Gastrocnemius medialis (tissue), 4 donors: ENCODE measurements at regions not wholly inside any gene's neighbourhood (a gene's known extent, or its start where the extent isn't known, plus 50 kb on each side); places are given as distances from the start of the nearest gene placed in this dataset.

Experiments used
- ATAC-seq, 2 donors: fragments of 150-250 bp; one replicate each; pipeline ENCODE4 v1.9.1; 2016
- DNase-seq, 2 donors: peaks; one replicate each; pipeline ENCODE4 v3.0.0-alpha.2; 2019
- H3K27ac ChIP-seq, 4 donors: fragments of 200-600 bp; sonication (generic); 1 replicate in 1 of 4; 2 replicates in 3 of 4; pipeline ENCODE4 v1.5.1; 2016 to 2018; ENCODE audit warnings: mild to moderate bottlenecking in 2 of 4, moderate library complexity in 1 of 4
- H3K27me3 ChIP-seq, 3 donors: fragments of 200-600 bp; sonication (generic) in 2 of 3; 1 replicate in 1 of 3; 2 replicates in 2 of 3; pipeline versions ENCODE4 v1.5.1 to v1.6.0; 2016 to 2019; ENCODE audit warnings: mild to moderate bottlenecking in 1 of 3, moderate library complexity in 1 of 3
- H3K36me3 ChIP-seq, 2 donors: fragments of 200-600 bp; sonication (generic) in 1 of 2; one replicate each; pipeline ENCODE4 v1.5.1; 2017 to 2018
- H3K4me1 ChIP-seq, 2 donors: fragments of 200-600 bp; sonication (generic) in 1 of 2; one replicate each; pipeline ENCODE4 v1.5.1; 2016 to 2017; ENCODE audit warnings: mild to moderate bottlenecking in 2 of 2
- H3K4me3 ChIP-seq, 4 donors: fragments of 200-600 bp; sonication (generic) in 3 of 4; 1 replicate in 1 of 4; 2 replicates in 3 of 4; pipeline ENCODE4 v1.5.1; 2016 to 2019; ENCODE audit warnings: mild to moderate bottlenecking in 2 of 4
- H3K9me3 ChIP-seq, 3 donors: fragments of 200-600 bp; sonication (generic) in 2 of 3; 1 replicate in 1 of 3; 2 replicates in 2 of 3; pipeline ENCODE4 v1.5.1; 2016 to 2019
- CTCF ChIP-seq, 5 experiments: fragments of 450-650 bp in 3 of 5; fragments of 200-600 bp in 2 of 5; sonication (generic) in 2 of 5; IDR thresholded peaks in 4 of 5; conservative IDR thresholded peaks in 1 of 5; 1 replicate in 4 of 5; 2 replicates in 1 of 5; pipeline ENCODE4 v1.5.1; 2016 to 2019; ENCODE audit warnings: antibody characterized with exemption in 5 of 5, mild to moderate bottlenecking in 3 of 5, moderate library complexity in 3 of 5
- POLR2A ChIP-seq, 2 donors: fragments of 450-650 bp; IDR thresholded peaks; one replicate each; pipeline ENCODE4 v1.6.1; 2017; ENCODE audit warnings: antibody characterized with exemption in 2 of 2, mild to moderate bottlenecking in 2 of 2, moderate library complexity in 2 of 2
- in situ Hi-C, 4 donors: fragments of 200-750 bp; cut with MboI; loops; one replicate each; pipeline versions ENCODE4 v1.15.0 to v1.8.0; 2017; ENCODE audit warnings: low sequenced_read_pairs in 4 of 4
- intact Hi-C: fragments of 100-400 bp; cut with DNase I; formaldehyde crosslinking; loops from one replicate; pipeline ENCODE4 v1.15.1; 2023; ENCODE audit warnings: low total_unique reads

DNA sequence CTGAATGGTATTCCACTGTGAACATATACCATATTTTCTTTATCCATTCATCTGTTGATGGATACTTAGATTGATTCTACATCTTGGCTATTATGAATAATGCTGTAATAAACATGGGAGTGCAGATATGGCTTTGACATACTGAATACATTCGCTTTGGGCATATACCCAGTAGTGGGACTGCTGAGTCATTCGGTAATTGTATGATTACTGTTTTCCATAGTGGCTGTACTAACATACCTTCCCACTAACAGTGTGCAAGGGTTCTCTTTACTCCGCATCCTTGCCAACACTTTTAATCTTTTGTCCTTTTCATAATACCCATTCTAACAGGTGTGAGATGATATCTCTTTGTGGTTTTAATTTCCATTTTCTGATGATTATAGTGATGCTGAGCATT is 98.2 kb upstream of the ESR1 start:
- in situ Hi-C loops, result no loop called here
- TF ChIP-seq CTCF (IDR thresholded peaks at IDR 0.05 in 4 of 5, conservative IDR thresholded peaks at IDR 0.05 in 1 of 5) (no peak), POLR2A (IDR thresholded peaks at IDR 0.05) (no peak)
- intact Hi-C loops, result no loop called here
- Histone ChIP-seq H3K36me3 (no peaks in the 10 kb centered on the region), H3K27ac (no peak overlapping the region), H3K9me3 (peaks cover 0 to 4% (median 0%) of the 10 kb centered on the region in 3 donors), H3K4me1 (no peaks in the 10 kb centered on the region), H3K27me3 (no peaks in the 10 kb centered on the region), H3K4me3 (no peak overlapping the region)
- ATAC-seq, result no peak
- no peak for DNase-seq

- no peak overlapping the region for H3K4me3 ChIP-seq
- no peak for DNase-seq
- no peaks in the 10 kb centered on the region for H3K4me1 ChIP-seq
- H3K27ac ChIP-seq, result no peak overlapping the region
- H3K27me3 ChIP-seq, result no peaks in the 10 kb centered on the region
- no peak for TF ChIP-seq POLR2A (IDR thresholded peaks at IDR 0.05)
- no peak for TF ChIP-seq CTCF (IDR thresholded peaks at IDR 0.05 in 4 of 5, conservative IDR thresholded peaks at IDR 0.05 in 1 of 5)
- peaks cover 0 to 4% (median 0%) of the 10 kb centered on the region in 3 donors for H3K9me3 ChIP-seq
- in situ Hi-C loops, result no loop called here
- intact Hi-C loops, result no loop called here
- no peaks in the 10 kb centered on the region for H3K36me3 ChIP-seq
- no peak for ATAC-seq
Observed at GRCh38 chr6:151716526-151716932, 91.0 kb upstream of the ESR1 start.

- no peak overlapping the region for H3K4me3 ChIP-seq
- DNase-seq, result no peak
- no peak overlapping the region for H3K27ac ChIP-seq
- in situ Hi-C loops (no loop called here), intact Hi-C loops (no loop called here)
- no peaks in the 10 kb centered on the region for H3K9me3 ChIP-seq
- ATAC-seq, result no peak
- TF ChIP-seq POLR2A (IDR thresholded peaks at IDR 0.05) (no peak), CTCF (IDR thresholded peaks at IDR 0.05 in 4 of 5, conservative IDR thresholded peaks at IDR 0.05 in 1 of 5) (no peak)
- H3K36me3 ChIP-seq, result no peaks in the 10 kb centered on the region
- no peaks in the 10 kb centered on the region for H3K4me1 ChIP-seq
- H3K27me3 ChIP-seq, result no peaks in the 10 kb centered on the region
Observed at GRCh38 chr6:151719070-151719469, 88.4 kb upstream of the ESR1 start.

GRCh38 chr6:151721146-151721545 is 86.3 kb upstream of the ESR1 start:
- in situ Hi-C loops (no loop called here), intact Hi-C loops (no loop called here)

More at GRCh38 chr6:151721146-151721545, 86.3 kb upstream of the ESR1 start:
- H3K27me3 ChIP-seq, result no peaks in the 10 kb centered on the region
- no peak overlapping the region for H3K4me3 ChIP-seq
- TF ChIP-seq POLR2A (IDR thresholded peaks at IDR 0.05) (no peak), CTCF (IDR thresholded peaks at IDR 0.05 in 4 of 5, conservative IDR thresholded peaks at IDR 0.05 in 1 of 5) (no peak)
- DNase-seq (no peak), ATAC-seq (peak in 1 of 2 donors; percentile 39)
- H3K27ac ChIP-seq, result no peak overlapping the region
- no peaks in the 10 kb centered on the region for H3K9me3 ChIP-seq
- no peaks in the 10 kb centered on the region for H3K36me3 ChIP-seq
- no peaks in the 10 kb centered on the region for H3K4me1 ChIP-seq
